Type B pancreatic cell (in vitro differentiated cells): ENCODE measurements at regions not wholly inside any gene's neighbourhood (a gene's known extent, or its start where the extent isn't known, plus 50 kb on each side); places are given as distances from the start of the nearest gene placed in this dataset.

Experiments used
- DNase-seq: peaks from one replicate; pipeline ENCODE4 v3.0.0; 2021; ENCODE audit warnings: mixed read lengths; ENCODE audit not compliant: unreplicated experiment; ENCODE audit errors: extremely low spot score
- H3K27ac Mint-ChIP-seq: 2 replicates; pipeline ENCODE4 v1.8.0; 2021; ENCODE audit warnings: mild to moderate bottlenecking, mixed read lengths
- H3K27me3 Mint-ChIP-seq: 2 replicates; pipeline ENCODE4 v1.8.0; 2021; ENCODE audit warnings: mixed read lengths
- H3K36me3 Mint-ChIP-seq: 2 replicates; pipeline ENCODE4 v1.8.0; 2021; ENCODE audit warnings: mixed read lengths
- H3K4me1 Mint-ChIP-seq: one replicate; pipeline ENCODE4 v1.8.0; 2021; ENCODE audit warnings: mixed read lengths; ENCODE audit not compliant: unreplicated experiment
- H3K4me3 Mint-ChIP-seq: 2 replicates; pipeline ENCODE4 v1.8.0; 2021; ENCODE audit warnings: mild to moderate bottlenecking, mixed read lengths
- H3K9me3 Mint-ChIP-seq: 2 replicates; pipeline ENCODE4 v1.8.0; 2021; ENCODE audit warnings: mixed read lengths
- TF ChIP-seq, protein P1 (sequence below): fragments of 200-600 bp; sonication (generic); conservative IDR thresholded peaks from 2 replicates; pipeline ENCODE4 v1.5.0; 2021; ENCODE audit warnings: antibody characterized with exemption, mild to moderate bottlenecking

DNA sequence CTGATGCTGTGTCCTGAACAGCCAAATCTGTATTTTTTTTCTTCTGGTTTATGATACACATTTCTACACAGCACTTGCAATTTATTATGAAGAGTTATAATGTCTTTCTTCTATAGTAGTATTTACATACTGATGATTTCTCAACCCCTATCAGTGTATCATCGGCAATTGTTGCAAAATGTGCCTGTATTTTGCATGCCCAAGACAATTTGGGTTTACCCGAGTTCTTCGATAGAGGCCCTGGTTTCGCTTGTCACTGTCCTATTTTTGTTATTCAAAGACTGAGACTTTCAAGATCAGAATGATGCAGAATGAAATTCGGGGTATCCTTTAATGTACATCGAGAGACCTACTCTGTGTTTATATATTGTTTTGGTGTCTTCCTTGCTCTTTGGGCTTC lies 184.5 kb upstream of the PRSS58 start:
- Mint-ChIP-seq H3K4me1 (peaks cover 5% of the 10 kb centered on the region), H3K27ac (no peak overlapping the region), H3K4me3 (no peak overlapping the region), H3K9me3 (no peaks in the 10 kb centered on the region), H3K27me3 (no peaks in the 10 kb centered on the region), H3K36me3 (no peaks in the 10 kb centered on the region)
- TF ChIP-seq, protein P1, sequence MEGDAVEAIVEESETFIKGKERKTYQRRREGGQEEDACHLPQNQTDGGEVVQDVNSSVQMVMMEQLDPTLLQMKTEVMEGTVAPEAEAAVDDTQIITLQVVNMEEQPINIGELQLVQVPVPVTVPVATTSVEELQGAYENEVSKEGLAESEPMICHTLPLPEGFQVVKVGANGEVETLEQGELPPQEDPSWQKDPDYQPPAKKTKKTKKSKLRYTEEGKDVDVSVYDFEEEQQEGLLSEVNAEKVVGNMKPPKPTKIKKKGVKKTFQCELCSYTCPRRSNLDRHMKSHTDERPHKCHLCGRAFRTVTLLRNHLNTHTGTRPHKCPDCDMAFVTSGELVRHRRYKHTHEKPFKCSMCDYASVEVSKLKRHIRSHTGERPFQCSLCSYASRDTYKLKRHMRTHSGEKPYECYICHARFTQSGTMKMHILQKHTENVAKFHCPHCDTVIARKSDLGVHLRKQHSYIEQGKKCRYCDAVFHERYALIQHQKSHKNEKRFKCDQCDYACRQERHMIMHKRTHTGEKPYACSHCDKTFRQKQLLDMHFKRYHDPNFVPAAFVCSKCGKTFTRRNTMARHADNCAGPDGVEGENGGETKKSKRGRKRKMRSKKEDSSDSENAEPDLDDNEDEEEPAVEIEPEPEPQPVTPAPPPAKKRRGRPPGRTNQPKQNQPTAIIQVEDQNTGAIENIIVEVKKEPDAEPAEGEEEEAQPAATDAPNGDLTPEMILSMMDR = no peak
- no peak for DNase-seq

DNA sequence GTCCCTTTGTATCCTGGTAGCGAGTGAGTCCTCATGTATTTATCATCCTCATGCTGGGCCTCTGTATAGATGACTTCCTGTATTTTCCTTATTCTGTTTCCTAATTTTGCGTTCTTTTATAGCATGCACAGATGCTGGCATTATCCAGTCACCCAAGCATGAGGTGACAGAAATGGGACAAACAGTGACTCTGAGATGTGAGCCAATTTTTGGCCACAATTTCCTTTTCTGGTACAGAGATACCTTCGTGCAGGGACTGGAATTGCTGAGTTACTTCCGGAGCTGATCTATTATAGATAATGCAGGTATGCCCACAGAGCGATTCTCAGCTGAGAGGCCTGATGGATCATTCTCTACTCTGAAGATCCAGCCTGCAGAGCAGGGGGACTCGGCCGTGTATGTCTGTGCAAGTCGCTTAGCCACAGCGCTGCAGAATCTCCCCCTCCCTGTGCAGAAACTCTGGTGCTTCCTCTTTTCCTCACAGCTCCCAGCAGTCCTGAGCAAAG lies 183.1 kb upstream of the PRSS58 start:
- Mint-ChIP-seq H3K9me3 (no peaks in the 10 kb centered on the region), H3K27me3 (no peaks in the 10 kb centered on the region), H3K4me3 (no peak overlapping the region), H3K4me1 (peaks cover 5% of the 10 kb centered on the region), H3K36me3 (no peaks in the 10 kb centered on the region), H3K27ac (no peak overlapping the region)
- DNase-seq = no peak
- TF ChIP-seq, protein P1 = no peak

DNA sequence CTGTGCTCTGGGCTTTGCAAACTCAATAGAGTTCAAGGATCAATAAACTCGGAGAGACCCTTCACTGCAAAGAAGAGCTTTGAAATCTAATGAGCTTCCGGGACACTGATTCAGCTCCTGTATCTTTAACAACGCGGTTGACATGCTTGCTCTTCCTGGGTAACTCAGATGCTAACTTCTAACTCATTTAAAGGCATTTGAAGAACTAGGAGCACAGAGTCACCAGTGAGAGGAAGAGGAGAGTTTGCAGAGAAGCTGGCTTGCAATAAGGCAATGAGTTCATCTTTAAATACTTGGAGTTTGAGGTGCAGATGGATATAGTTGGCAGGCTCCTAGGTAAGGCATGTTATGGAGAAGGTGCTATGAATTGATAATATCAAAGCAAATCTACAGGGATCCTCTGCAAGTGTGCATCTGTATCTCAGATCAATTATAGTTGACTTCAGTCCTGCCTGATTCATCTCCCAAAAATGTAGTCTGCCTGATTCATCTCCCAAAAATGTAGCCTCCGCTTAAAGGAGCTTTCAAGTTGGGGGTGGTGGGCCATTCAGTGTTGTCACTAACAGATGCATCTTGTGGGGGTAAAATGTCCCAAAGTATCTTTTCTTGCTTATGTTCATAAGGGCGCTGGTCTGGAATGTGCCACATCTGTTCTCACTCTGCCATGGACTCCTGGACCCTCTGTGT lies 182.5 kb upstream of the PRSS58 start:
- Mint-ChIP-seq H3K4me1 (peaks cover 5% of the 10 kb centered on the region), H3K27ac (no peak overlapping the region), H3K9me3 (no peaks in the 10 kb centered on the region), H3K36me3 (no peaks in the 10 kb centered on the region), H3K27me3 (no peaks in the 10 kb centered on the region), H3K4me3 (no peak overlapping the region)
- no peak for DNase-seq
- TF ChIP-seq, protein P1 = no peak

DNA sequence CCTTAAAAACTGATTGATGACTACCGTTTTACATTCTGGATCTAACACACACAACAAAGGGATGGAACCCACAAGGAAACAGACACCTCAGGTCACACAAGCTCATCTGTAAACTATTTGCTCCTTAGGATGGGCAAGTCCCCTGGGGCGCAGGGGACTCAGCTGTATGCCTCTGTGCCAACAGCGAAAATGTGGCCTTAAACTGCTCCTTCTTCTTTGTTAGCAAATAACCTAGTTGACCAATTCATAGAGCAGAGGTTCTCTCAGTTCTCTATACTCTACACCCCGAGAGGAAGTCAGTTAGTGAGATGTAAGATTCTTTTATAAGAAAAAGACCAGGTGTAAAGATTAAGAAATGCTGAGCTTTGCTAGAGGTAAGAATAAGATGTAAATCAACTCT lies 181.9 kb upstream of the PRSS58 start:
- DNase-seq = no peak
- Mint-ChIP-seq H3K4me1 (peaks cover 5% of the 10 kb centered on the region), H3K36me3 (no peaks in the 10 kb centered on the region), H3K9me3 (no peaks in the 10 kb centered on the region), H3K4me3 (no peak overlapping the region), H3K27me3 (no peaks in the 10 kb centered on the region), H3K27ac (no peak overlapping the region)
- TF ChIP-seq, protein P1 = no peak

DNA sequence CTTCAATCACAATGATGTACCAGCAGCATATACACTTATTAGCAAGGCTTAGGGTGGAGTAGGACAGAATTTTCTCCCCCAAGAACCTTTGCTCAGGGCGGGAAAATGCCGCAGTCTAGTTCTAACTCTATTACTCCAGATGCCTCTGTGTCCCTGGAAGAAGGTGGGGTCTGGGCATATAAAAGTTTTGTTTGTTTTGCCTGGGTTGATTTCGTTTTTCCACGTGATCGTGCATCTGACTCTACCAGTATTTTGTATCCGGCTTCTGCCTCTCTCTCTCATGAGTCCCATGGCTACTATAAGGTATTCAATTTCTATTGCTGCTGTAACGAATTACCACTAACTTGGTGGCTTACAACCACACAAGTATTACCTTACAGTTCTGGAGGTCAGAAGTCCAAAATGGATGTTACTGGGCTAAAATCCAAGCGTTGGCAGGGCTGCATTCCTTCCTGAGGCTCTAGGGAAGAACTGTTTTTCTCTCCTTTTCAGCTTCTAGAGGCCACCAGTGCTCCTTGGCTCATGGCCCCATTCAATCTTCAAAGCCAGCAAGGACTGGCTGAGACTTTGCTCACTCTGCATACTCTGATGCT lies 181.2 kb upstream of the PRSS58 start:
- TF ChIP-seq, protein P1 = no peak
- H3K4me3 Mint-ChIP-seq = no peak overlapping the region
- H3K27me3 Mint-ChIP-seq = no peaks in the 10 kb centered on the region
- H3K4me1 Mint-ChIP-seq = peaks cover 5% of the 10 kb centered on the region
- H3K27ac Mint-ChIP-seq = no peak overlapping the region
- DNase-seq = no peak
- H3K9me3 Mint-ChIP-seq = no peaks in the 10 kb centered on the region
- no peaks in the 10 kb centered on the region for H3K36me3 Mint-ChIP-seq
